ENCODE measurements at regions not wholly inside any gene's neighbourhood (a gene's known extent, or its start where the extent isn't known, plus 50 kb on each side); places are given as distances from the start of the nearest gene placed in this dataset.
"Not testable (repeated sequence)": the region's sequence is repeated elsewhere in the genome, so short reads cannot be mapped to it uniquely, and the experiment has no call there.

- no peak for DNase-seq
Observed at GRCh38 chr13:78977311-78977710, 318.4 kb upstream of the OBI1 start.

DNA sequence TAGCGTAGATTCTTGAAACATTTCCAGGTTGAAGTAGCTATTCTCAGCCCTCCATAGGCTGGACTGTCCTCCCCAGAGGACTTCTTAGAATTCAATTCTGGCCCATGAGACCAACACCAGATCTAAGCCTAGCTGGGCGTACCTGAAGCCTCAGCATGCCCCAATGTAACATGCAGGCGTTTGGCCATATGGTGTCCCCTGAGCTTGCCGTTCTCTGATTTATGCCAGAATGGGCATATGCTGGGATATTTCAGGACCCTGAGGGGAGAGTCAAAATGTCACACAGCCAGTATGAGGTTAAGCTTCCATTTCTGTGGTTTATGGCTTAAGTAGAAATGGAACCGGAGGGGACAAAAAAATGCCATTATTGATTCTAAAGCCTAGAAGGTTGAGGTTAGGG is 317.7 kb upstream of the OBI1 start:
- no peak for DNase-seq

GRCh38 chr13:78972561-78972960 is 313.6 kb upstream of the OBI1 start:
- no peak for DNase-seq

DNA sequence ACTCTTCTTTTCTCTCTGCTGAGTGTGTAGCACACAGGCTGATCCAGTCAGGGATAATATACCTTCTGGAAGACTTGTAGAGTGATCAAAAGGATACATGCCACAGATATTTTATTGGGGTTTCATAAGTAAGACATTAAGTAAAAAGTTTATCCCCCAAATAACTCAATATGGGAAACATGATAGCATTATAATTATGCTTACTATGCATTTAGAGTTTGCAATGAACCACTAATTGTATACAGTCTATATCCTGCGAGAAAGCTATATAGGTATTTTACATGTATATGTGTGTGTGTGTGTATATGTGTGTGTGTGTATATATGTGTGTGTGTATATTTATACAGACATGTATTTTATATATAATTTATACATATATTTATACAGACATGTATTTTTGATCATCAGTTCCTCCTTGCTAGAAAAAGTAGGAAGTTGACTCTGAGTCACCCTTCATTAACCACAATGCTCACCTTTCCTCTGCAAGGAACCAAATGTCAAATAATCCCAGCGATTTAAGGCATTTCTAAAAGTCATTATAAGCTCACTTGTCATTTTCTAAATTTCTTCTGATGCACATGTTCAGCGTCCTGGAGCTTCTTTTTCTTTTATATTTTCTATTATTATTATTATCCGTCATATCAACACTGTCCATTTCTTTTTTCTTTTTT is 312.5 kb upstream of the OBI1 start:
- DNase-seq: no peak

- DNase-seq: no peak
Observed at GRCh38 chr13:78960881-78961280, 301.9 kb upstream of the OBI1 start.

DNA sequence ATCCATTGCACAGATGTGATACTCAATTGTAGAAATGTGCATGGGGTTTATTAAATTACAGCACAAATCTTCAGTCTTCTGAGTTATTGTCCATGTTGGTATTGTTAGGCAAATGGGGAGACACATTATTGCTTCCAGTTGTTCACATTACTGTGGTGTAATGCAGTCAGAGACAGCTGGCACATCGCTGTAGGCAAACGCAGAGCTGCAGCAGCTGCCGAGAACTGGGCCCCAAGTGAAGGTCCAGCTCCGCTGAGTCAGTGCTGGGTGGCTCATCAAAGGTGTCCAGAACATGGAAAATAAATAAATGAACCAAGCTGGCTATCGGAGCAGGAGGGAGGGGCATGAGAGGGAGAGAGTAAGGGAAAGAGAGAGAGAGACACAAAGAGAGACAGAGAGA is 299.1 kb upstream of the OBI1 start:
- DNase-seq: no peak

- no peak for DNase-seq
Observed at GRCh38 chr13:78940455-78941130, 281.6 kb upstream of the OBI1 start.

DNA sequence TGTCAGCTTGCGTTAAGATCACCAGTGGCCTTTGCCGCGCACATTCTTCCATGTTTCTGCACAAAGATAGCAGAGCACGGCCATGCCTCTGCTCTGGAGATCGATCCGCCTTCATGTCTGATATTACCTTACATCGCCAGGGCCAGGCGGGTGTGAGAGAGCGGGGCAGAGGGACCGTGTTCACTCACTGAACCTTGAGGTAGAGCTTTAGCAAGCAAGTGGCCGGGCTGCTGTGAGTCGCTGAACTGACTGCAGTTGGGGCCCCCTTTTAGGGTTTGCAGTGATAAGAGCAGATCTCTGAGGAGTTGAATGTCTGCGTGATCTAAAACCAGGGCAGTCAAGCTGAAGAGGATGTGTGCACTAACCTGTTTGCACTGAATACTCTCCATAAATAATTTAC is 275.4 kb upstream of the OBI1 start:
- DNase-seq: no peak

- no peak for DNase-seq
Observed at GRCh38 chr13:78915015-78915414, 256.1 kb upstream of the OBI1 start.

- DNase-seq: no peak
Observed at GRCh38 chr13:78913656-78914055, 254.7 kb upstream of the OBI1 start.

DNA sequence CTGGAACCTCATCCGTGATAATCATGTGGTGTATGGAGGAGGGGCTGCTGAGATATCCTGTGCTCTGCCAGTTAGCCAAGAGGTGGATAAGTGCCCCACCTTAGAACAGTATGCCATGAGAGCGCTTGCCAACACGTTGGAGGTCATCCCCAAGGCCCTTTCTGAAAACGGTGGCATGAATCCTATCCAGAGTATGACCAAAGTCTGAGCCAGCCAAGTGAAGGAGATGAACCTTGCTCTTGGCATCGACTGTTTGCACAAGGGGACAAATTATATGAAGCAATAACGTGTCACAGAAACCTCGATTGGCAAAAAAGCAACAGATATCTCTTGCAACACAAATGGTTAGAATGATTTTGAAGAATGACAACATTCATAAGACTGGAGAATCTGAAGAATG is 251.2 kb upstream of the OBI1 start:
- DNase-seq: no peak

- DNase-seq: no peak
Observed at GRCh38 chr13:78909276-78909675, 250.3 kb upstream of the OBI1 start.

- no peak for DNase-seq
Observed at GRCh38 chr13:78907006-78907405, 248.1 kb upstream of the OBI1 start.

DNA sequence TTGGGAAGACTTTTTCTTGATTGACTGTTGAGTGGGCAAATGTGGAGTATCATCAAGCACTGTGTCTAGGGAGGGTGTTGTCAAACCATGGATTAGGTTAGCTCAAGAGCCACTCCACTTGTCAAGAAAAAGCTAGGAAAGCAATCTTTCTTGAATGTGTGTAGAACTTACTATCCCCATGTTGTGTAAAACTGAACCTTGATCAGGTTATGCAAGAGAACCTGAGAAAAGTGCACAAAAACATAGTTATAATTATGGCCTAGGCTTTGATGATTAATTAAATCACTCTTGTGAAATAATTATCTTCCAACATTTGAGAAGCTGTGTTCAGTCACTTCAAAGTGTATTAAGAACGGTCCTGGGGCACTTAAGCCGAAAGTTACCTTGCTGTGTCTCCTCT is 238.2 kb upstream of the OBI1 start:
- DNase-seq: no peak

DNA sequence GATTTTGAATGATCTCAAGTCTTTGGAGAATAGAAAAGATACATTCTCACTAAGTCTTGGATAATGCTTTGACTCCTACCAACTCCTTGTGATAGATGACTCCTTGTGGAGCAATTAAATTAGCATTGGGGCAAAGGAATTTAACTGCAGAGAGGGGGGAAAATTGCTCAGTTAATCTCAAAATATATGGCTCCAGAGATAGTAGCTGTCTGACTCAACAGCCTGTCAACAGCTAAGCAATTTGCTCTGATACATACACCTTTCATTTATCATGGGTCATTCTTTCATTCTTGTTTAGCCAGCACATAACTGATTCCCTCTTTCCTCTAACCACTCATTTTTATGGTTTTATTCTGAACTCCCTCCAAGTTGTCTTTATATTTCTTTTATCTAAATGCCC is 225.6 kb upstream of the OBI1 start:
- DNase-seq: no peak

DNA sequence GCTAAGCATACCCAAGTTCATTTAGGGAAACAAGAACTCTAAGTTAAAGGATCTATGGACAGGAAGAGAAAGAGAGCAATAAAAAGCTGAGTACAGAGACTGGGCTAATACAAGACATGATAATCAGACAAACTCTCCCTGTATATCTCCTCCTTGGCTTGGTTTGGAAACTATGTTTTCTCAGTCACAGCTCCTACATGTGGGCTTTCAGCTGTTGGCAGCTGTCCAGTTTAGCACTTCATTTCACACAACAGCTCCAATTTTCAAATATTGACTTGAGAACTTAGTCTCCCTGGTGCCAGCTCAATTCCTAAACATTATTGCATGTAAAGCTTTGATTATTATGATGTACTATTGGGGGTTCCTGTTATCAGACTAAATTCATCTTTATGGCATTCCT is 222.8 kb upstream of the OBI1 start:
- DNase-seq: no peak

DNA sequence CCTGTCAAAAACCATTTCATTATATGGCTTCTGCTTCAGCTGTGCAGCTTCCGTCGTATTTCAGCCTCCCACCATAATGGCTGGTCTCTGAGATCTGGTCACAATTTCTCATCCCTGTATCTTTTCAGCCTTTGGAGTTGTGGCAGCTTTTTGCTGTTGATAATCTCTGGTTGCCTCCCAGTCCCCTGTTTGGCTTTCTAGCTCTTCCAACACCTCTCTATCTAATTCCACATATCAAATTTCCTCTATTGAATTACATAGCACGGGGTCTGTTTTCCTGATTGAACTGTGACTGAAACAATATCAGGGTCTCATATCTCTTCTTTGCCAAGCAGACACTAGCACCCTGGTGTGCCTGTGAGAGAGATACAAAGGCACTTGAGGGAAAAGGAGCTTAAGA is 222.1 kb upstream of the OBI1 start:
- DNase-seq: no peak

- DNase-seq: no peak
Observed at GRCh38 chr13:78876915-78877549, 218.1 kb upstream of the OBI1 start.

GRCh38 chr13:78875792-78876580 is 217.0 kb upstream of the OBI1 start:
- DNase-seq: no peak

DNA sequence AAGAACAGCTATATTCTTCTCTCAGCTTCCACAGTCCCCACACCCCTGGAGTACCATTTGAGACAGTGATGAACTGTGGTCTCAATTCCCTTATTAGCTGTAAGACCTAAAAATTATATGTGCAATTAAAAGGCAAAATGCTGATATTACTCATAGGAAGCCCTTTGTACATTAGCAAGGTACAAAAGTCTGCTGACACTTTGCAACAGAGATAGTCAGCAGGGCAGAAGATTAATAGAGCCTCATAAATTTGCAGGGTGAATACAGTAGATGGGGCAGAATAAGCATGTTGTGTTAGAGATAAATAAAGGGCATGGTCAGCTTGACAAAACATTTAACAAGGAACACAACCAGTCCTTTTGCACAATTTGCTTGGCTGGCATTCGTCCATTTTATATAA is 210.0 kb upstream of the OBI1 start:
- DNase-seq: no peak

DNA sequence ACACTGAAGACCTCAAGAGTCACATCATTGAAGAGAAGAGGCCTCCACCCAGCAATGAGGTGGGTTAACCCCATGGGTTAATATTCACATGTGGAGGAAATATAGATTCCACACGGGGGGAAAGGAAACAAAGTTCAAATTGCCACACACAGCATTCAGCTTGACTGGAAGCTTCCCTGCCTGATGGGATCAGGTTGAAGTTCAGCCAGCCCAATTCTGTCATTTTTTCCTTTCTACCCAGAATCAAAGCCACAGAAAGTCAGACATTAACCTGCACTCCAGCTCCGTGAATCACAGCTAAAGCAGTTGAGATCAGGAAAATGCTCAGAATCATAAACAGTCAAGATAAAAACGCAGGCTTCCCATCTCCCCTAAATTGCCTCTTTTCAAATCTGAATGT is 208.7 kb upstream of the OBI1 start:
- DNase-seq: no peak

DNA sequence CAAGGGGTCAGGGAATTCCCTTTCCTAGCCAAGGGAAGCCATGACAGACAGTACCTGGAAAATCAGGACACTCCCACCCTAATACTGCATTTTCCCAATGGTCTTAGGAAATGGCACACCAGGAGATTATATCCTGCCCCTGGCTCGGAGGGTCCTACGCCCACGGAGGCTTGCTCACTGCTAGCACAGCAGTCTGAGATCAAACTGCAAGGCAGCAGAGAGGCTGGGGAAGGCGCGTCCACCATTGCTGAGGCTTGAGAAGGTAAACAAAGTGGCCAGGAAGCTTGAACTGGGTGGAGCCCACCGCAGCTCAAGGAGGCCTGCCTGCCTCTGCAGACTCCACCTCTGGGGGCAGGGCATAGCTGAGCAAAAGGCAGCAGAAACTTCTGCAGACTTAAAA is 207.1 kb upstream of the OBI1 start:
- not testable (repeated sequence) for DNase-seq

GRCh38 chr13:78862446-78862845 is 203.5 kb upstream of the OBI1 start:
- DNase-seq: no peak

GRCh38 chr13:78852709-78853108 is 193.8 kb upstream of the OBI1 start:
- DNase-seq: no peak
